ENCODE measurements at regions not wholly inside any gene's neighbourhood (a gene's known extent, or its start where the extent isn't known, plus 50 kb on each side); places are given as distances from the start of the nearest gene placed in this dataset.
"Not testable (repeated sequence)": the region's sequence is repeated elsewhere in the genome, so short reads cannot be mapped to it uniquely, and the experiment has no call there.

DNA sequence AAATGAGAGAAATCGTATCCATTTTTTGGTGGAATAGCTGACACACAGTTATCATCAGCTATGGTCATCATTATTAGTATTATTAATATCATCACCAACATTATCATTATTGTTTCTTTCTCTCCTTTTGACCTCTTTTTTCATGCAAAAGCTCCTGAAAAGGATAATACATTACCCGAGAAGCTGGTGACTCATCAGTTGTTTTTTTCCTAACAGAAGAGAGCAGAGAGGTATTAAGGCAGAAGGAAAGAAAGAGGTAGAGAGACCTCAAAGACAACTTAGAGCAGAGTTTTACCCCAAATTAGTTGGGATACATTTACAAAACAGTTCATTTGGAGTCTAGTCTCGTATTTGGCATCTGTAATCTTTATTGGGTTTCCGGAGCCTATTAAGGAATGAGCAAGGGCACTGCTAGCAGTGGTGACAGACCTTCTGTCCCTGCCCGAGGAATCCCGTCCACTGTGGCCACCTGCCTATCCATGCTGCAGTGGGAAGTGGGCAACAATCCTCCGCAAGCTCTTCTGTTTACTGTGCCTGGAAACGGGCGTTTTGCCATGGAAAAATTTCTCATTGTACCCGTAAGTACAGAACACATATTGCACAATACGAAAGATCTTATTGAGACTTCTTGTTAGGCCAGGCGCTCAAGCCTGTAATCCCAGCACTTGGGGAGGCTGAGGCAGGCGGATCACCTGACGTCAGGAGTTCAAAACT lies 170.0 kb upstream of the MKLN1 start:
- DNase-seq: no peak

DNA sequence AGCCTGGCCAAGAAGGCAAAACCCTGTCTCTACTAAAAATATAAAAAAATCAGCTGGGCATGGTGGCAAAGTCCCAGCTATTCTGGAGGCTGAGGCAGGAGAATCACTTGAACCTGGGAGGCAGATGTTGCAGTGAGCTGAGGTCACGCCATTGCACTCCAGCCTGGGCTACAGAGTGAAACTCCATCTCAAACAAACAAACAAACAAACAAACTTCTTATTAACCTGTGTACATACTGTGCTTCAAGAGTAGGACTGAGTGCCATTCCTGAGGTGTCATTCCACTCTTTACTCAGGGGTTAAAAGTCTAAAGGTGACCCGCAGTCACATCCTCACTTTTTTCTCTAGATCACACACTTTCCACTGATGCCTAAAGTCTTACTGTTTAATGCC lies 169.4 kb upstream of the MKLN1 start:
- not testable (repeated sequence) for DNase-seq

DNA sequence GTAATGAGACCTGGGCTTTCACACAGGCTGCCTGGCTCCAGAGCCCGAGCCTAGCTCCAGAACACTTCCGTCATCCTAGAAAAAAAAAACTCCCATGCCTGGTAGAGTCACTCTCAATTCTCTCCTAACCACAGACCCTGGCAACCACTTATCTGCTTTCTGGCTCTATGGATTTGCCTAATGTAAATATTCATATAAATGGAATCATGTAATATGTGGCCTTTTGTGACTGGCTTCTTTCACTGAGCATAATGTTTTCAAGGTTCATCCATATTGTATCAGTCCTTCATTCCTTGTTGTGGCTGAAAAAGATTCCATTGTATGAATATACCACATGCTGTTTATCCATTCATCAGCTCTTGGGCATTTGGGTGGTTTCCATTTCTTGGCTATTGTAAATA lies 167.7 kb upstream of the MKLN1 start:
- DNase-seq: no peak

DNA sequence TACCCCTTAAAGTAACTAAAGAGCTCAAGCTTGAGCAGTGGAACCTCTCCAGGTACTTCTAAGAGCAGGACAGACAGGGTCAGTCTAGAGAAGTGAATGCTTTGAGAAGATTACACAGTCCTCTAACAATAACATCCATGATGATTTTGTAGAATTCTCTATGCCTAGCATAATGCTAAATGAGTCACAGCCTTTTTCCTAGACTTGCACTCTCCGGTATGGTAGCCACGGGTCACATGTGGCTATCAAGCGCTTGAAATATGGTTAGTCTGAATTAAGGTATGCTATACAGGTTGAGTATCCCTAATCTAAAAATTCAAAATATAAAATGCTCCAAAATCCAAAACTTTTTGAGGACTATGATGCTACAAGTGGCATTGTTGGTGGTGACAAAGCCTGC lies 166.6 kb upstream of the MKLN1 start:
- DNase-seq: no peak

DNA sequence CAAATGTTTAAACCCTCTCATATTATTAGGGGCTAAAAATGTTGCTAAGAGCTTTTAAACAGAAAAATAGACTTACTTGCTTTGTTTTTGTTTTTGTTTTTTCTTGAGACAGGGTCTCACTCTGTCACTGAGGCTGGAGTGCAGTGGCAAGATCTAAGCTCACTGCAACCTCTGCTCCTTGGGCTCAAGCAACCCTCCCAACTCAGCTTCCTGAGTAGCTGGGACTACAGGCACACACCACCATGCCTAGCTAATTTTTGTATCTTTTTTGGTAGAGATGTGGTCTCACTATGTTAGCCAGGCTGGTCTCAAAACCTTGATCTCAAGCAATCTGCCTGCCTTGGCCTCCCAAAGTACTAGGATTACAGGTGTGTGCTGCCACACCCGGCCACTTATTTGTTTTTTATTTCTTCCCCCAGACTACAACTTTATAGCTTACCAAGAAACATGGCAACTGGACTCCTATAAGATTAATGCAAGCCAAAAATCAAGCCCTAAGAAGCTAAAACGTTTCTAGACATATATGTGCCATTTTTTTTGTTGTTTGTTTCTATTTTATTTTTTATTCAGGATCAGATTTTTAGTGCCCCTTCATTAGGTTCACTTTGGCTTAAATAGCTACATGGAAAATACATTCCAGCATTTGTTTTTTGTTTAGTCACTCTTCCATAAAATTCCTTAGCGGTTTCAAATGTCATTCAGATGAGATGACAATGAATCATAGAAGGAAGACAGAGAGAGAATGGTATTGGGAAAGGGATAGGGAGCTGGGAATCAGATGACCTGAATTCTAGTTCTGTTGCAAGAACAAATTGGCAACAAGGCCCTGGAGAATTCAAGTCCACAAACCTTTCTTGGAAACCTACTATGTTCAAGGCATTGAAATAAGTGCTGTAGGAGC lies 163.4 kb upstream of the MKLN1 start:
- DNase-seq: no peak

DNA sequence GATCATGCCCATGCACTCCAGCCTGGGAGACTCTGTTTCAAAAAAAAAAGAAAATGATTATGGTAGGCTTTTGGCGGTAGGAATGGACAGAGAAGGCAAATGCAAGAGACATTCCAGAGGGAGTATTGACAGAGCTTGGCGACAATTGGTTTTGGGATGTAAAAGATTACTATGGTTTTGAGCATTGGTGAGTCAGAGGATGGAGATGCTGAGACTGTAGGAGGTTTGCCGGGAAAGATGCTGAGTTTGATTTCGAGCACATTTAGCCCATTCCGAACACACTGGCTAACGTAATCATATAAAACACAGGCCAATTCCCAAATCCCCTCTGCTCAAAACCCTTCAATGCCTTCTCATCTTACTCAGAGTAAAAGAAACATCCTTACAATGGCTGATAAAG lies 161.6 kb upstream of the MKLN1 start:
- no peak for DNase-seq

DNA sequence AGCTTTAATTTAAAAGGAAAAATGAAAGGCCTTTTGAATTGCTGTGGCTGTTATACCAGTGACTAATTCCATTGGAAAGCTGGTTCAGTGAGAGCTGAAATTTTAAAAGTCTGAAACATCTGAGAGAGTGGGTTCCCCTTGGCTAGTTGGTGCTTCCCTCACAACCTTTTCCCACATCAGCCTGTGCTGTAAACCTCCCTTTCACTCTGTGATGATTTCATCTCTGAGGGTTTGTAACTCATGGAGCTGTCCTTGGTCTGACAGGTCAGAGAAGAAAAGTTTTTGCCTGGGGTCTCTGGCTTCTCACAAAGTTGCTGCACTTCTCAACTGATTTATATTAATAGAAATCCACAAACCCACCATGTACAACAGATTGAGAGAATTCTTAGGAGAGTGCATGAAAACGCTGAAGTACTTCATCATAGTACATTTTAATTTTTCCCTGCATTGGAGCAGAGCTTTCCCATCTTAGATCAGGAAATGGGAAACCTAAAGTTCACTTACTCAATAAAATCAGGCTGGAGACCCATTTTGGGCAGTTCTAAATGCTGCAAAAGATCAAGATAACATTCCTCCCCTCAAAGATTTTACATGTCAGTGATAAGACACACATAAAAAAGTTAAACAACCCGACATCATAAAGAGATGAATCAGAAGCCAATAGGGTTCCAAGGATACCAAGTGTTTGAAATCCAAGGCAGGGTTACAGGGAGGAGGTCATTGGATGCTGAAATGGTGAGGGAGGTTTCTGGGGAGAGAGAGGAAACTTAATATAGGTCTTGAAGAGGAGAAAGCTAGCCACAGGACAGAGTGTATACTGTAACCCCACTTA lies 157.0 kb upstream of the MKLN1 start:
- DNase-seq: no peak

DNA sequence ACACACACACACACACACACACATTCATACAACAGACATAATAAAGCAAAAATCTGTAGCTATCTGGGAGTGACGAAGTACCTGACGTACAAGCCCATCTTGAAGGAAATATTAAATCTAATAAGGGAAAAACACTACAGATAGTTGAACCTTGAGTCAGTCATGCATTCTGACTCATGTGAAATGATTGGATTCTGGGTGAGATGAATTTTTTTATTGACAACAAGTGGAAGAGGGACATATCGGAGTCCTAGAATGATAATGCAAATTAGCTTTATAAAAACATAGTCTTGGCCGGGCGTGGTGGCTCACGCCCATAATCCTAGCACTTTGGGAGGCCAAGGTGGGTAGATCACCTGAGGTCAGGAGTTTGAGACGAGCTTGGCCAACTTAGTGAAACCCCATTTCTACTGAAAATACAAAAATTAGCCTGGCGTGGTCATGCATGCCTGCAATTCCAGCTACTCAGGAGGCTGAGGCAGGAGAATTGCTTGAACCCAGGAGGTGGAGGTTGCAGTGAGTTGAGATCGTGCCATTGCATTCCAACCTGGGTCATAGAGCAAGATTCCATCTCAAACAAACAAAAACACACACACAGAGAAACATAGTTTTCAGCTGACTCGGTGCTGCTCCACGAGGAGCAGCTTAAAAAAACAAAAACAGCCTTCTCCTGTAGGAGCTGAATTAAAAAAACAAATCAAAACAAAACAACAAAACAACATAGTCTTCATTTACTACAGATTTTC lies 154.4 kb upstream of the MKLN1 start:
- no peak for DNase-seq

DNA sequence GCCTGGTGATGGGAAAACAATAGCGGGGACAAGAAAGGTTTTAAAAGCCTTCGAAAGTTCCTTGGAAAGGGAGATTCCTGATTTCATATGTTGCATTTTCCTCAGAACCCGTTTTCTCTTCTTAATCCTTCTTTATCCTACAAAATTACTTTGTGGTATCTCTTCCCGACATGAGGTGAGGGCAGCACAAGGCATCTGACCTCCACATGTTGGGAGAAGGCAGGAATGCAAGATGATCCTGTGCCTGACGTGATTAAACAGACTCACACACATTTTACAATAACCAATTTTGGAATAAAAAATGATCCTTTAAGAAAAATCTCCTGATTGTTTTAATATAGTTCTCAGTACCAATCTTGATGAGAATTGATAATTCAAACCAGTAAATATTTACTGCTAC lies 153.3 kb upstream of the MKLN1 start:
- DNase-seq: no peak

DNA sequence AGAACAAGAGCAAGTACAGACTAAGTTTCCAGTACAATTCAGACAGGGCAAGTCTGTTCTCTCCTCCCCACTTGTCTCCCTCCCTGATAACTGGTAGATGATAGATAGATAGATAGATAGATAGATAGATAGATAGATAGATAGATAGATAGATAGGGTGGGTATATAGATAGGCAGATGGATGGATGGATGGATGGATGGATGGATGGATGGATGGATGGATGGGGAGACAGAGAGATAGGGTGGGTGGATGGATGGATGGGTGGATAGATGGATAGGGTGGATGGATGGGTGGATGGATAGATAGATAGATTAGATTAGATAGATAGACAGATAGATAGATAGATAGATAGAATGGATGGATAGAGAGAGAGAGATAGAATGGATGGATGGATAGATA lies 152.8 kb upstream of the MKLN1 start:
- DNase-seq: no peak

DNA sequence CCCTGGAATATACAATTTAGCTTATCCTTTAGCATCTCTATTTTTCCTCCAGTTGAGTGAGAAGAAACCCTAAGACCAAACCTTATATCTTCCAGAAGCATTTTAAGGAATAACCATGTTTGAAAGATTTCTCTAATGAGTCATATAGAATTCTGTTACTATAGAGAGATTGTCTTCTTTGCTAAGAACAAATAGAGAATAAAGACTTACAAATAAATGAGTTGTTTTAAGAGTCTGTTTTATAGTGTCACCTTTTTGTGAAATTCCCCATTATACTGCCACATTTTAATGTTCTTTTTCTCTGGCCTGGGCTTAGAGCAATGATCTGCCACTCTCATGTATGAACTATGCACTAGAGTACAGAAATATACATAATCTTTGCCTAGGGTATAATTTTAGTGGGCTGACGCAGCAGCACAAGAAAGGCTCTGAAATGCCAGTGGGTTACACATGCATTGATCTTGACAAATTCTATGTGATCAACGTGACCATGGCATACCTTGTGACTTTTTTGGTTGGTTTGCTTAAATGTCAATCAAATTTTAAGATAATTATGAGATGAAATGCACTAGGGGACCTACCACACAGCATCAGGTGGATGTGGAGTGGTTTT lies 145.1 kb upstream of the MKLN1 start:
- DNase-seq: no peak

DNA sequence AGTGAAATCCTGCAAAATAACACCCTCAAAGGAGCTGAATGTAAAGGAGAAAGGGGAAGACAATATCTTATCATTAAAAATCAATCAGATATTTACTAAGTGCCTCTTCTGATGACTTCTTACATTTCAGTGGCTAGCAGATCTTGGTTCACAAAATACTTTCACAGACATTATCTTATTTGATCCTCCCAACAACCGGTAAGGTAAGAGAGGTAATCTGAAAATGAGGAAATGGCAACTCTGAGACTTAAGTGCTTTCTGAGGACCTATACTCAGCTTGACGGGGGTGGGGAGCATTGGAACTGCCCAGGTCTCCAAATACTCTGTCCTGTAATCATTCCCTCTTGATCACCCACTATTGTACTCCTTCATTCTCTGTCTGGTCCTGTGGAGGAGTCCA lies 144.6 kb upstream of the MKLN1 start:
- DNase-seq: no peak

DNA sequence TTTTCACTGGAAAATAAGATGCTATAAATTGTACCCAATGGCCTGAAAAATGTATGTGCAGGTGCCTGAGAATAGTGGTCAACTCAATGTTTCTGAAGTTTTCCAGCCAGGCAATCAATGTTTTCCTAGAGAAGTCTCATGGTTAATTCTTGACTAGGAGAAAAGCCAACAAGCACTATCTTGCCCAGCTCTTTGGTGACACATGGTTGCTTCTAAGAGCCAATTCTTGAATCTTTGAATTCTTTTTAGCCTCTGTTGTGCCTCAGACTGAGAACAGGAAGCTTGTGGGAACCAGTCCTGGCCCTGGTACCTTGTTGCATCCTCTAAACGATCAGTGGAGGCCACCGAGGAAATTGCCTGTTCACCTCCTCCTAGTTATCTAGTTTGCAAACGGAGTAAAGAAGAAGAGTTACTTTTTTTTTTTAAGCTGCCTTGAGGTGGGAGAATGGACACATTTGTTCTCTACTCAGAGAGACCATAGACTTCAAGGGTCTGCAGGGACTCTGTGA lies 144.0 kb upstream of the MKLN1 start:
- peak; percentile 48 for DNase-seq

DNA sequence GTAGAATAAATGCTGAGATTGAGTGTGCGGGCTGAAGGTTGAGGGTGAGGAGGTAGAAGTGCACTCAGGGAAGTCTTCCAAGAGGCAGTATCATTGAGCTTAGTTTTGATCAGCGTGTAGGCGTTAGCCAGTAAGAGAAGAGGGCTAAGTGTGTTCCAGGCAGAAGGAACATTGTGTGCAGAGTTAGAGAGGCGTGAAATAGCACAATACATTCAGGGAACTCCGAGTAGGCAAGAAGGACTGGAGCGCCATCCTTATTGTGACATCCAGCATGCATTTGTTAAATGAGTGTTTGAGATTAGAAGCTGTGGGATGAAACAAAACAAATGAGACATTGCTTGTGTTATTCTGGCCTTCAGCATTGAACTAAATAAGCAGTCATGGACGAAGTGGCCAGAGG lies 140.9 kb upstream of the MKLN1 start:
- DNase-seq: no peak

DNA sequence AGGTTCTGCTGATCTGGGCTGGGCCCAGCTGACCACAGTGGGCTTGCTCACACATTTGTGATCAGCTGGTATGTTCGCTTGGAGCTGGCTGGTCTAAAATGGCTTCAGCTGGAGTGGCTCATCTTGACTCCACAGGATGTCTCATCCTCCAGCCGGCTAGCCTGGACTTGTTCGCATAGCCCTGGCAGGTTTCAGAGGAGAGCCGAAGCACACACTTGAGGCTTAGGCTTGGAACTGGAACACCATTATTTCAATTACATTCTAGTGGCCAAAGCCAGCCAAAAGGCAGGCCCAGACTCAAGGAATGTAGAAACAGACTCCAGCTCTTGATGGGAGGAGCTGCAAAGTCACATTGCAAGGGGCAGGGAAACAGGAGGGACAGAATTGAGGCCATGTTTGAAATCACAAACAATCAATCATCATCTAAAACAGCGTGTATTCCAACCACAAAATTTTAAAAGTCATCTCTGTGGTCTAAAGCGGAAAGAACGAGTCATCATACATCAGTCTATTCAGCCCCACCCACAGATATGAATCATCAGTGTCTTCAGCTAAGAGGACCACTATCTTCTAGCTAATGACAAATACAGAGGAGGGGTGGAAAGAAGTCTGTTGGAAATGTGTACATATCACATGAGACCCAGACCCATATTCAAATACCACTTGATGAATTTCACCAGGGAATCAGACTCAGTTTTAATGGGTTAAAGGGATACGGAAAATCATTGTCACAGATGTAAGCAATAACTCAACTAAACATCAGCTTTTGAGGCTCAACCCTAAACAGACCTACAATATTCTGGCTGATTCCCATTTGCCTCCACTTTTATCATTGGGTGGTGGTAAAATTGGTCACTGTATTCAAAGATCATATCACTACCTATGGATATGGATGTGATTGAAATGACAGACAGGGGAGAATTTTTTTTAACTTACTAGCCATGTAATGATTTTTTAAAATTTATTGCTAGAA lies 139.0 kb upstream of the MKLN1 start:
- peak; percentile 94 for DNase-seq

DNA sequence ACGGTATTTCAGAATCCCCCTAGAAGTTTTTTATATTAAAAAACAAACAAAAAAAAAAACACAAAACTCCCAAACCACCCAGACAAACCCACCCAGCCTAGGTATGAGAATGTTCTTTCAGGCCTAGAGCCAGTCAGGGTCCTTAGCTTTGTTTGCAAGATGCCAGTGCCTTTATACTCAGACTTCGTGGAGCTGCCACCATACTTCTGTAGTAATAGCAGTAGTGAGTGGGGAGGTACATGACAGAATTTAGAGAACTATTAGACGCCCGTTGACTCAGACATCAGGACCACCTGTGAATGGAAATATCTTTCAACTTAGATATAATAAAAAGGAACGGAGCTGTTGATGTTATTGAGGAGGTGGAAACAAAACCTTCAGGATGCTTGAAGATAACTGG lies 138.2 kb upstream of the MKLN1 start:
- DNase-seq: no peak

DNA sequence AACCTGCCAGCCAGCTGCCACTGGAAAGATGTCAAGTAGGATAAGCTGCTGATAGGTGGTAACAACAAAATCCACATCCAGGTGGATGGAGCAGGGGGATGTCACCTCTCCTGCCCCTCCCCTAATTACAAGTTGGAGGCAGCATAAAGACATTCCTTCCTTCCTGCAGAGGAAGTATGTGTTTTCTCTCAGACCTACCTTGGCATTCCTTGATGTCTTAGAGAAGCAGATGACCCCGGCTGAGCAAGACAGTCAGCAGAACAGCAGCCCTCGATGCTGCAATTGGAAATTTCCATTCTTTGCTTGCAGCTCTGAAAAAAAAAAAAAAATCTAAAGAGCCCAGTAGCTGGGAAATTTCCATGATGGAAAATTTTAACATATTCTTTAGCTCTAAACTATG lies 137.5 kb upstream of the MKLN1 start:
- DNase-seq: no peak

DNA sequence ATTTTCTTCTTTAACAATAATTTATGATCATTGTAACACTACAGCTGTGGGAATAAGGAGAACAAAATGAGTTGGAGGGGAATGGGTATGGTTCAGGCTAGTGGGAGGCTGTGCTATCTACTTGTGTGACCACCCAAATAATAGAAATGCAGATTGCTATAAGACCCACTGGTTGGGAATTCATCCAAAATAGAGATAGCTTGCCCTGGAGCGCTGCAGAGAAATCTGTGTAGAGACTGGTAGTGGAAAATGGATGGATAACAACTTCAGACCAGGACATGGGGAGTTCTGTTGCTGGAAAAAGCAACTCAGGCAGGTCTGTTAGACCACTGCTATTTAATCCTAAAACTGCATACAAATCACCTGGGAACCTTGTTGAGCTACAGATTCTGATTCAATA lies 137.1 kb upstream of the MKLN1 start:
- no peak for DNase-seq

DNA sequence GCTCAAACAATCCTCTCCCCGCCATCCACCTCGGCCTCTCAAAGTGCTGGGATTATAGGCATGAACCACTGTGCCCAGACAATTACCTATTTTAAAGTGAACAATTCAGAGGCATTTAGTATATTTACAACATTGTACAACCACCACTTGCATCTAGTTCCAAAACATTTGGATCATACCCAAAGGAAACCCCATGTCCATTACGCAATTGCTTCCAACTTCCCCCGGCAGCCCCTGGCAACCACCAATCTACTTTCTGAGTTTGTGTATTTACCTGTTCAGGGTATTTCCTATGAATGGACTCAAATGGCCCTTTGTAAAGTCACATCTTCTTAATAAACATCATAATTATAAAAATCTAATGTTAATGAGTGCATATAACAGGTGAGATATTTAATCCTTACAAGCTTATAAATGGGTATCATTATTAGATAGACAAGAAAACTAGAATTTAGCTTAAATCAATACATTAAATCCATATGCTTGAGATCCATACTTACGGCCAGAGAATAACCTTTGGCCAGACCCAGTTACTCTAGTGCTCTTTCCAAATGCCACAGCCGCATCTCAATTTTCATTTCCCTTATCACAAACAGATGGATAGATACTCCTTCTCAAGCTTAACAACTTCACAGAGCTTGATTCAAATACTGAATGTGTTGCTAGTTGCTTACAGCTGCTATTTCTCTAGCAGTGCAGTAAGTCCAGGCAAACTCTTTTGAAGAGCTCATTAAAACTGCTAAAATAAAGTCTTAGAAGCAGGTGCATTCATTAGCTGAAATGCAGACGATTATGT lies 133.4 kb upstream of the MKLN1 start:
- DNase-seq: no peak

DNA sequence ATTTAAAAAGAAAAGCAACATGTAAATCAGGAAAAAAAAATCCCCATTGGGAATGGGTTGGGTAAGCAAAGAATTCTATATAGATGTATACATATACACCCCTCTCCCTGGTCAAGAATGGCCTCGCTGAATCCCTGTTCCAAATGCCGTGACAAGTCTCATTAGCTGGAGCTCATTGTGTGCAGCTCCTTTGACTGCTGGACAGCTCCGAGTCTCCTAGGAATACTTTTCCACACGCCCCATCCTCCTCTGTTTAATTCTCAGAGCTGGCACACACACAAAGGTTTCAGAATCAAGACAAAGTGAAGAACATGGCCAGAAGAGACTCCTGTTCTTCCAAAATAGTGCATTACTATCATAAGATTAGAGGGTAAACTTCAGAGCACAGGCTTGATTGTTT lies 130.9 kb upstream of the MKLN1 start:
- DNase-seq: no peak
